Stimulated activated CD8-positive, alpha-beta memory T cell treated with anti-CD3 and anti-CD28 coated beads, Interleukin-2, amount 100 ng/mL, for 48 hours (primary cell): ENCODE measurements at regions not wholly inside any gene's neighbourhood (a gene's known extent, or its start where the extent isn't known, plus 50 kb on each side); places are given as distances from the start of the nearest gene placed in this dataset.

Source experiments
- DNase-seq, 2 donors: peaks; one replicate each; pipeline ENCODE4 v3.0.0-alpha.2; 2020; ENCODE audit warnings: low read depth in 2 of 2

DNA sequence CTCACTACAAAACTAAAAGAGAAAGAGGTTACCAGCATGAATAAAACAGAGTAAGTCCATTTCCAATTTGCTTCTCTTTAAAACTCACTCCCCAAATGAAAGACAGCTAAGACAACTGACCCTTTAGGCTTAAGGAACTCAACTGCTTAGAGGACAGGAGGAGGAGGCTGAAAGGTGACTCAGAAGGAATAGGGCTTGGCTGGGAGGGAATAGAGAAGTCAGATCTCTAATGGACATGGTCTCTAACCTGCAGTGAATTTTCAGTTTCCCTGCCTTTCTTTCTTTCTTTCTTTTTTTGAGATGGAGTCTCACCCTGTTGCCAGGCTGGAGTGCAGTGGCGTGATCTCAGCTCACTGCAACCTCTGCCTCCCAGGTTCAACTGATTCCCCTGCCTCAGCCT, 261.8 kb upstream of the CLINT1 start:
- DNase-seq, result no peak

DNA sequence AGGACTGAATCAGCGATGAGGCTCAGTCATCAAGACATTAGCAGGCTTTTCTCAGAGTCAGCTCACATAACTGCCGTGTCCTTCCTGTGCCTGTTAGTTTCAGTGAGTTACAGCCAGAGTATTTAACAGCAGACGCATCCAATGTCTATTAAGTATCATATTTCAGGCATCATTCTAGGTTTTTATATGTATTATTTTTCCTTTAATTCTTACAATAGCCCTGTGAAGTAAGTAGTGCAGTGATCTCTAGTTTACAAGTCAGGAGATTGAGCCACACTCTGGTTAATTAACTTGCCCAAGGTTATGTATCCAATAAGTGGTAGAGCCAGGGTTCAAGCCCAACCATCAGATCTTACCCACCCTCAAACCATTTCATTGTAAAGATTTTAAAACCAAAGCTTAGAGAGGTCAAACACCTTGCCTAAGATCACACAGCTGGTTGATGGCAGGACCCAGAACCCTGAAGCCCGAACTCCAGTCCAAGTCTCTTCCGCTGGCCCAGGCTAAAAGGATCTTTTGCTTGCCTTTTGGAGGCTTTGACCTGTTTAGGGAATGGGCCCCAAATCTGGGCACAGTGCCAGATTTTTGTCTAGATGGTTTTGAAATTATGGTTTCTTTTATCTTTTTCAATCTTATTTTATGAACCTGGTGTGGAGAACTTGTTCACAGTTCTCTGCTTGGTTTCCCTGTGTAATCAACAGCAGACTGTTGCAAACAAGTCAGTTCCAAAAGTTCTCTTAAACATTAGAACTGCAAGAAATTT, 261.2 kb upstream of the CLINT1 start:
- no peak for DNase-seq

GRCh38 chr5:158117467-158118160, 258.7 kb upstream of the CLINT1 start:
- DNase-seq, result no peak

DNA sequence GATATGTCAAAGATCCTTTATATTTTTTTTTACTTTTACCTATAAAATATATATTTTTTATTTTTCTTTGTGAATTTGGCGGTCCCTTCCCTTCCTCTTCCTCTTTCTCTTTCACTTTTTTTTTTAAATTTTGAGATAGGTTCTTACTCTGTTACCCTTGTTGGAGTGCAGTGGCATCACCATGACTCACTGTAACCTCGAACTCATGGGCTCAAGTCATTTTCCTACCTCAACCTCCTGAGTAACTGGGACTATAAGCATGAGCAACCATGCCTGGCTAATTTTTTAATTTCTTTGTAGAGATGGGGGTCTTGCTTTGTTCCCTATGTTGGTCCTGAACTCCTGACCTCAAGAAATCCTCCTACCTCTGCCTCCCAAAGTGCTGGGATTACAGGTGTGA, 258.0 kb upstream of the CLINT1 start:
- DNase-seq, result no peak

DNA sequence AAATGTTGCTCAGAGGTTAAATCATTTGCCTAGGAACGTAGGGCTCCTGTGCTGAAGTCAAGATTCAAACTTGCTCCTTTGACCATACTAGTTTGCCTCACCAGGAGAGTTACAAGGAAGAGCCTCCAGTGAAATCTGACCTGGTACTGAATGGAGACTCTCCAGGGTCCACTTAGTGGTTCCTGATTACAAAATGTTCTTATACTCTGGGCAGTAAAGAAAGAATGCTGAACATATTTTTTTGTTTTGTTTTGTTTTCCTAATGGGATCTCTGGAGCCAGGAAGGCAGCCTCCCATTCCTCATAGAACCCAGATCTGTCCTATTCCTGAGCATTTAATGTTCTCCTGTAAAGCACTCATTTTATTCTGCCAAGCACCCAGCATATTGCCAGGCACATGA, 256.5 kb upstream of the CLINT1 start:
- DNase-seq, result no peak

GRCh38 chr5:158108177-158108576, 249.2 kb upstream of the CLINT1 start:
- DNase-seq, result no peak

DNA sequence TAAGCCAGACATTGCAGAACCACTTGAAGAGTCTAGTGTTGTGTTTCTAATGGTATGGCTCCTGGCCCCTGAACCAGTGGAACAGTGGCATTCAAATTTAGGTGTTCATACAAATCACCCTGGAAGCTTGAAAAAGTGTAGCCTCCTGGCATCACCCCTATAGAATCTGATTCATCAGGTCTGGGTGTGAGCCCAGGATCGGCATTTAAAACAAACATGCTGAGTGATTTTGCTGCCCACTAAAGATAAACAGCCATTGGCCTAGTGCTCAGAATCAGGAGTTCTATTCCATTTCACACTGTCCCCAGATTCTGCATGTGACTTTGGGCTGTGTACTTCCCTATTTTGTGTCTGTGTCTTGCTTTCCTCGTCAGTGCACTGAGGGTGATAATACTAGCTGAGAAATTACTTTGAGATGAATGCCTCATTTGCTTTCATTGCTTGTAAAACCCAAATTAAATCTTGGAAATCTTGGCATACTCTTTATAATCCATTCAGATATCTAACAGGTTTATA, 241.5 kb upstream of the CLINT1 start:
- no peak for DNase-seq

DNA sequence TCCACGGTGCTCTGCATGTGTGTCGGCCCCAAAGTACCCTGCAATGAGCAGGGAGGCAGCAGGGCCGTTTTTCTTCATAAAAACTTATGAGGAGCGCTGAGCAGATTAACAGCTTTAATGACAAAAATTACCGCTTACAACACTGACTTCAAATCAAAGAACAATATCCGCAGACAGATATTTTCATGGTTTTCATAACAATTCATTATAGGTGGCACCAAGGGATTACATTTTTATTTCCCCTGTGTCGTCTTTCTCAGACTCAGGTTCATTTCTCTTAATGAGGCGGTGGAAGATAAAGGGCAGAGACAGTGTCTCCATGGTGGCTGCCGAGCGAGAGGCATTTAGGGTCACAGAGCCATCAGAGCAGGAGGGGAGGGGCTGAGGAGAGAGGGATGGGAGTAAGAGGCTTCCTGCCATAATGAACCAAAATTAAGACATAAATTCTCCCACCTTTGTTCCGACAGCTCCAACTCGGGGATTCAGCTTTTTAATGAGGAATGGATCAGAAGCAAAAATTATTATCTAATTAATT, 240.7 kb upstream of the CLINT1 start:
- DNase-seq, result no peak

DNA sequence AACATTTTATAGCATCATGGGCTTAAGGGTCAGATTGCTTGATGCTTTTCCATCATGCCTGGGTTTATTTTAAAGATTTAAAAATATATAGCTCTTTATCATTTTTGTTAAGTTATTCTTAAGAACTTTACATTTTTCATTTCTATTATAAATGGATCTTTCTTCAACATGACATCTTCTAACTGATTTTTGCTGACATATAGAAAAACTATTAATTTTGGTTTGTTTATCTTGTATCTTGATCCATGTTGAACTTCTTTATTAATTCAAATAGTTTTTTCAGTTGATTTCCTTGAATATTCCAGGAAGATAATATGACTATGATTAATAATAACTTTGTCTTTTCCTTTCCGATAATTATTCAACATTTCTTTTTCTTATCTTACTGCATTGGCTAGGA, 237.9 kb upstream of the CLINT1 start:
- DNase-seq, result no peak

GRCh38 chr5:158086856-158087255, 227.9 kb upstream of the CLINT1 start:
- DNase-seq, result no peak

GRCh38 chr5:158084292-158084691, 225.3 kb upstream of the CLINT1 start:
- DNase-seq, result no peak

DNA sequence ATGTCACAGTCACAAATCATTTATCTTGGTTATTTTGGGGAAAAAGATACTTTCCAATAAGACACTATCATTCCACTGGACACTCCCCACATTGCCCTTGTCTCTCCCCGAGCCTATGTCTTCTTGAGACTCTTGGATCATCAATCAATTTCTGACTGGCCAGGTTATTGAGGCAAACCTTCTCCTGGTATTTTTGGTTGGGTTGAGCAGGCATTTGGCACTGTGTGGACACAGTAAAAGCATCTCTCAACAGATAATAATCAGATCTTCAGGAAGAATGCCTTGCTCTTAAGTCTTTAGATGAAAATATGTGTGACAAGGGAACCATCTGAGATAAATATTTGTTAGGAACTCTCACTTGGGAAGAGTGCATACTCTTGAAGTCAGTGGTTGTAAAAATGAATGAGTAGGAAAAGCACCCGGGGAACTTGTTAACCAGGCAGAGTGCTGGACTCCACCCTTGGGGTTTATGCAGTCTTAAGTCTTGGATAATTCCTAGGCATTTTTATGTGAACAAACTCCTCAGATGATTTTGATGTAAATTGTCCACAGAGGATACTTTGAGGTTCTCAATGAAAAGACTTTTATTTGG, 223.8 kb upstream of the CLINT1 start:
- no peak for DNase-seq

- DNase-seq, result no peak
Measured at GRCh38 chr5:158080112-158080511, 221.2 kb upstream of the CLINT1 start.

DNA sequence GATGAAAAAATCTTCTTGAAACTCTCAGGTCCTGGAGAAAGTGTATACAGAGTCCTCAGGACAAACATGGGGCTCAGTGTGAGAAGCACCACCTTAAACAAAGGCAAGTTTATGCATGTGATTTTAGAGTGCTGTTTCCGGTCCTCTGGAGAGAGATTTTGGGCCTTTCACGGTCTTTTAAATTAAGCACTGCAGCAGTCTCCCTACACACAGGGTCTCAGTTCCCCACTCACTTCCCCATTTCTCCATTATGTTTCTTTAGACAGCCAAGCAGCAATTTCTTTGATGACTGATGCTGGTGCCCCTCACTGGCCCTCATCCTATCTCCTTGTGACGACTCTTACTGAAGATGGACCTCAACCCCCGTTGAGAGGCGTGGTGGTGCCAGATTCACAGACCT, 220.2 kb upstream of the CLINT1 start:
- DNase-seq, result no peak

- DNase-seq, result peak; percentile 4 to 17
Measured at GRCh38 chr5:158074992-158075769, 216.2 kb upstream of the CLINT1 start.

DNA sequence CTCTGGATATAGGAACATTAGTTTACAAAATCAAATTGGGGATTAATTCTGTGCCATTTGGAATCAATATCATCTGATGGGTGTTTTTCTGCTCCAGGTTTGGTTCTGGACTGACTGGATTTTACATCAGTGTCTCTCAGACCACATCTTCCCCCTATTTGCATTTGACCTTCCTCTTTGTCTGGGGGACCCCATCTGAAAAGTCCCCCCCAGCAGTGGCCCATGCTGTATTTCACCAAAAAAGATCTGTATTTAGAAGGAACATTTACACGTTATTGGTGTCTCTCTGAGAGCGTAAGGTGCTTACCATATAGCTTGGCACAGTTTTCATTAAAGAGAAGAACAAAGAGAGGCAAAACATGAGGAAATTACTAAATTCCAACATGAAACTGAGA, 215.6 kb upstream of the CLINT1 start:
- DNase-seq, result no peak

DNA sequence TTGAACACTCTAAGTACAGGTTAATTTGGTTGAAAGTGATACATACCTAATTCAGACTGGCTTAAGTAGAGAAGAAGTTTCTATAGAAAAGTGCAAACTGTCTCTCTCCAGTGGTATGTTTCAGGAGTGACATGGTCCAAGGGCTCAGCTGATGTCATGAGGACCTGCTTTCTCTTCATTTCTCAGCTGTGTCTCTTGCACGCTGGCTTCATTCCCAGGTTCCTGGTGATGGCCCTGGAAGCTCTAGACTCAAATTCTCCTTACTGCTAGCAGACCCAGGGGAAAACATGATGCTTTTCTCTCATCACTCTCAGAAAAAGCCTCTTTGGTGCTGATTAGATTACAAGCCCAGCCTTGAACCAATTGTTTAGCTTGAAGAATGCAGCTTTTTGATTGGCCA, 211.9 kb upstream of the CLINT1 start:
- no peak for DNase-seq

GRCh38 chr5:158069838-158070237, 210.9 kb upstream of the CLINT1 start:
- no peak for DNase-seq

GRCh38 chr5:158068964-158069363, 210.0 kb upstream of the CLINT1 start:
- DNase-seq, result no peak

- no peak for DNase-seq
Measured at GRCh38 chr5:158066076-158066475, 207.1 kb upstream of the CLINT1 start.

DNA sequence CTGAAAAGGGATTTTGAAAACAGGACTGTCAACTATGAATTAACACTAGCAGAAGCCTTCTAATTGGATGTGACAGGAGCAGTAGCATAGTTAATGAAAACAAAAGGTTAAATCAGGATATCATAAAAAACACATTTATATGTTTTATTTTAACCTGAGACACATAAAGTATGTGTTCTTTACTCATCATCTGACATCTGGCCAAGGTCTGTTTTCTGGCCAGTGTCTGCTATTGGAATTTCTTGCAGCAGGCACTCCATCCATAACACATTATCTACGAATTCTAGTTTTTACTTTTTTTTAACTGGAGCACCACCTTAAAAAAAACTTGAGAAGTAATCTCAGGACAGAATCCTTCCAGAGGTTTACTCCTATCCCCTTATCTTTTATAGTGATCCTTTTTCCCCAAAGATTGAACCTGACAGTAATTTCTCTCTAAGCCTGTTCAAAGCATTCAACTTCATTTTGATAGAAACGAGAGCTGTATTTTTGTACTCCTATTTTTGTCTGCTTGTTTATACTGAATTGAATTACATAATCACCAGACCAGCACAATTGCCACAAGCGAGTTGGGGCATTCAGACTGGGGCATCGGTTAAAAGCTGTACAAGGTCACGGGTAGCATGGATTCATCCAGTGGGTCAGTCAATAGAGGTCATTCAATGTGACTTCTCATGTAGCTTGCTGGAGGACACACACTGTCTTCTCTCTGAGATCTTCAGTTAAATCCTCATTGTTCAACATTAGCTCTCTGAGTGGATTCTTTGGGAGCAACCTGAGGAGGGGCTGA, 205.6 kb upstream of the CLINT1 start:
- DNase-seq, result no peak
